D721Med (cell line): ENCODE measurements at regions not wholly inside any gene's neighbourhood (a gene's known extent, or its start where the extent isn't known, plus 50 kb on each side); places are given as distances from the start of the nearest gene placed in this dataset.

ENCODE experiments used
- DNase-seq: peaks from one replicate; pipeline ENCODE4 v3.0.0; 2011; ENCODE audit warnings: low spot score; ENCODE audit not compliant: insufficient read length
- FAIRE-seq: peaks from 2 replicates; lab custom pipeline; 2011; peaks lifted over from hg19 to GRCh38; lab: Jason Lieb, UNC
- CTCF ChIP-seq: IDR thresholded peaks from 2 replicates; pipeline ENCODE4 v1.5.1; 2012; ENCODE audit warnings: mild to moderate bottlenecking, control low read depth; ENCODE audit not compliant: insufficient read depth; ENCODE audit errors: missing control alignments

- FAIRE-seq = no peak
- no peak for DNase-seq
- no peak for TF ChIP-seq CTCF
Observed at GRCh38 chr9:75445144-75445543, 356.8 kb downstream of the OSTF1 start.

DNA sequence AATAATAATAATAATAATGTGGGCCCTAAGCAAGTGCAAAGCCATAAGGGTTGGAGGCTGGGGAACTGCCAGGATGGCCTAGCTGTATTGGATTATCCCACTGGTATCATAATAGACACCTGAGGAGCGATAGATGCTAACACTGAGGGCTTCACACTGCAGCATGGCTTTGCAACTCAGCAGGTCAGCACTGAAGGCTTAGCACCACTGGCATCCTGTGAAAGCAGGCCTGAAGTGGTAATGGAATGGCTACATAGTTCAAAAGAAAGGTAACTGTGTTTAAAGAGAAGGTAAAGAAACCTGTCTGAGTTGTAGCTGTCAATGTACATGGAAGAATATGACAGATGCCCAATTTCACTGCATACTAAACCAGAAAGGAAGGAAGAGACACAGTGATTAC lies 359.0 kb downstream of the OSTF1 start:
- no peak for TF ChIP-seq CTCF
- FAIRE-seq (no peak), DNase-seq (no peak)

- DNase-seq = no peak
- FAIRE-seq = no peak
- TF ChIP-seq CTCF = no peak
Observed at GRCh38 chr9:75448281-75448680, 360.0 kb downstream of the OSTF1 start.

DNA sequence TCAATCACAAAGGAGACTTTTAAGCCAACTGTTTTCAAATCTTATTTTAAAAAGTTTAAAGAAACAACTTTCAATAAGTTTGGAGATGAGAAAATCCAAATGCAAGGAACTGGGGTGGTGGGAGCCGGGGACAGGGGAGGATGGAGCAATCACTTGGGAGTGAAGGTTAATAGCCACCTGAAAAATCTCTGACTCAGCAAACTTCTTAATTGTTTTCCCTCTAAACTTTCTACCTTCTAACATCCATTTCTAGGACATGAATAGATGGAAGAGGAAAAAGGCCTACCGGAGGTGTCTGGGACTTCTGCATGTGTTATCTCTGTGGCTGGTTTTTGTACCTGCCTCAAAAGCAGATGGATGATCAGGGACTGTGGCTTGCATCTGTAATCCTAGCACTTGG lies 360.6 kb downstream of the OSTF1 start:
- FAIRE-seq = no peak

DNA sequence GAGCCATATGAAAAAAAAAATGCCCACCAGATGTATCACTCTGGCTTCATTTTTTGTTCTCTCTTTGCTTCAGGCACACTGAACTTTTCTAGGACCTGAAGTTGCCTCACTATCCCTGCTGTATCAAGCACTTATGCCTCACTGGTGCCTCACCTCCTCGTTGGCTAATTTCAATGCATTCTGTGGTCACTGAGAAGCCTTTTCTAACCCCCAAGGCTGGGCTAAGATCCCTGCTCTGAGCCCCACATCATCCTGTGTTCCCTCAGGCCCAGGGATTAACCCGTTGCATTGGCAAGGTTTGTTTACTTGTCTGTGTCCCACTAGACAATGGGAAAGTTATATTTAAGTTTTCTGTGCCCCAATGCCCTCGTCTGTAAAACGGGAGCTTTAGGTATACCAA lies 362.7 kb downstream of the OSTF1 start:
- no peak for DNase-seq
- TF ChIP-seq CTCF = no peak
- FAIRE-seq = no peak

More for the DNA sequence above, 360.6 kb downstream of the OSTF1 start:
- no peak for DNase-seq
- TF ChIP-seq CTCF = no peak

DNA sequence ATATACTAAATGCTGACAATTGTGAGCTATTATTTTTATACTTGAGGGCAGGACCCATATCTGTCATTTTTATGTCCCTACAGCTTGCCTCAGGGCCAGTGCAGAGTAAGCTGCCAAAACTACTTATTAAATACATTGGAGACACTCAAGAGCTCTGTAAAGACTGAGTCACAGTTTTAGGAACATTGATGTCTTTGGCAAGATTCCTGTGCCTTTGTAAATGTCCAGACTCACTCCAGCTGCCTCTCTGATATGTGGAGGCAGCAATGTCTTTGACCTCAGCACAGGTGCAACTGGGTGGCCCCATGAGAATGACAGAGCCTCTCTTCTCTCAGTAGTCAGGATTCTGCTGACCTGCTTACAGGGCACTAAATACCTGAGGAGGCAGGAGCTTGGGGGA lies 363.2 kb downstream of the OSTF1 start:
- DNase-seq (no peak), FAIRE-seq (no peak)
- no peak for TF ChIP-seq CTCF

DNA sequence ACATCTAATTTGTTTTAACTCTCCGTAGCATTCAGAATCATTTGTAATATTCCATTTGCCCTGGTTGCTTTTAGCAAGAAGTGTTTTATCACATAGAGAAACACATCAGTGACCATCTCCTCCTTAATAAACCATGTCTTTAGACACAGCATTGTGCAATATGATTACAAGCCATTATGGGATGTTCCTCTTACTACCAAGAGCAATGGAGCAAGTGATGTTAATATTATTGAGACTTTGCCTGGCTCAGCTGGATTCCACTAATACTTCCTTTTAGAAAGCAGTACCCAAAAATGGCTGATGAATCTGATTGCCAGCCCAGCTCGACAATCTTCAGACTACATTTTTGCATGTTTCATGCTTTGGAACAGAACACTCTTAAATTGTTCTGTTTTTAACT lies 364.2 kb downstream of the OSTF1 start:
- no peak for TF ChIP-seq CTCF
- no peak for FAIRE-seq

More for the DNA sequence above, 364.2 kb downstream of the OSTF1 start:
- DNase-seq = no peak
